GM23338 (cell line): ENCODE measurements at regions not wholly inside any gene's neighbourhood (a gene's known extent, or its start where the extent isn't known, plus 50 kb on each side); places are given as distances from the start of the nearest gene placed in this dataset.

Experiments
- ATAC-seq: fragments of 200-7000 bp; cut with Tn5 transposase; 3 replicates; pipeline ENCODE4 v1.9.1; 2020
- DNase-seq: peaks from one replicate; pipeline ENCODE4 v3.0.0-alpha.2; 2015; ENCODE audit warnings: low spot score
- H2AFZ ChIP-seq: fragments of 200-600 bp; sonication (generic); 2 replicates; pipeline ENCODE4 v1.8.0; 2016; ENCODE audit warnings: antibody characterized with exemption, mild to moderate bottlenecking, moderate library complexity
- H3F3A ChIP-seq: fragments of 200-600 bp; sonication (generic); replicated peaks from 2 replicates; pipeline ENCODE4 v1.8.0; 2017; ENCODE audit warnings: antibody characterized with exemption, mixed run types, low read depth
- H3K27ac ChIP-seq: fragments of 200-600 bp; sonication (generic); 2 replicates; pipeline ENCODE4 v1.6.1; 2016; ENCODE audit warnings: low read depth
- H3K27me3 ChIP-seq: fragments of 200-600 bp; sonication (generic); 2 replicates; pipeline ENCODE4 v1.8.0; 2016; ENCODE audit warnings: mild to moderate bottlenecking, mixed run types, moderate library complexity; ENCODE audit not compliant: insufficient read depth
- H3K36me3 ChIP-seq: fragments of 200-600 bp; sonication (generic); 2 replicates; pipeline ENCODE4 v1.8.0; 2016; ENCODE audit warnings: mild to moderate bottlenecking; ENCODE audit not compliant: insufficient read depth
- H3K4me1 ChIP-seq: fragments of 200-600 bp; sonication (generic); 2 replicates; pipeline ENCODE4 v1.8.0; 2016; ENCODE audit warnings: mild to moderate bottlenecking, moderate library complexity; ENCODE audit not compliant: insufficient read depth
- H3K4me2 ChIP-seq: fragments of 200-600 bp; sonication (generic); 2 replicates; pipeline ENCODE4 v1.7.1; 2017; ENCODE audit warnings: mixed run types
- H3K4me3 ChIP-seq: fragments of 200-600 bp; sonication (generic); 2 replicates; pipeline ENCODE4 v1.6.1; 2016; ENCODE audit warnings: mixed run types
- H3K79me2 ChIP-seq: fragments of 200-600 bp; sonication (generic); replicated peaks from 2 replicates; pipeline ENCODE4 v1.8.0; 2017; ENCODE audit warnings: mild to moderate bottlenecking; ENCODE audit not compliant: insufficient read depth
- H3K9me2 ChIP-seq: fragments of 200-600 bp; sonication (generic); 2 replicates; pipeline ENCODE4 v1.8.0; 2017; ENCODE audit not compliant: insufficient read depth
- H4K20me1 ChIP-seq: fragments of 200-600 bp; sonication (generic); replicated peaks from 2 replicates; pipeline ENCODE4 v1.8.0; 2017; ENCODE audit warnings: mild to moderate bottlenecking; ENCODE audit not compliant: insufficient read depth
- H3K27ac Mint-ChIP-seq: 2 replicates; pipeline ENCODE4 v1.8.0; 2020; ENCODE audit warnings: inconsistent platforms, mild to moderate bottlenecking, moderate library complexity, mixed read lengths
- H3K27me3 Mint-ChIP-seq: 3 replicates; pipeline ENCODE4 v1.8.0; 2022; ENCODE audit warnings: low read depth, mild to moderate bottlenecking, moderate library complexity, mixed read lengths, inconsistent platforms; ENCODE audit not compliant: insufficient read depth, poor library complexity
- H3K36me3 Mint-ChIP-seq: 3 replicates; pipeline ENCODE4 v1.8.0; 2021; ENCODE audit warnings: low read depth, mild to moderate bottlenecking, inconsistent platforms, moderate library complexity, mixed read lengths
- H3K4me1 Mint-ChIP-seq: 3 replicates; pipeline ENCODE4 v1.8.0; 2020; ENCODE audit warnings: mild to moderate bottlenecking, inconsistent platforms, mixed read lengths
- H3K4me3 Mint-ChIP-seq: 3 replicates; pipeline ENCODE4 v1.8.0; 2021; ENCODE audit warnings: moderate library complexity, mild to moderate bottlenecking, inconsistent platforms, mixed read lengths
- H3K9me3 Mint-ChIP-seq: 3 replicates; pipeline ENCODE4 v1.8.0; 2020; ENCODE audit warnings: moderate library complexity, mild to moderate bottlenecking, inconsistent platforms, mixed read lengths
- CTCF ChIP-seq, 2 experiments: fragments of 200-600 bp in 1 of 2; sonication (generic) in 1 of 2; conservative IDR thresholded peaks; 2 replicates each; pipeline versions ENCODE4 v1.5.1 to v1.6.1; 2016 to 2017; ENCODE audit warnings: antibody characterized with exemption in 2 of 2, low read depth in 2 of 2, mild to moderate bottlenecking in 2 of 2, moderate library complexity in 1 of 2
- ETS1 ChIP-seq: IDR thresholded peaks from 2 replicates; pipeline ENCODE4 v1.6.1; 2016; ENCODE audit warnings: antibody characterized with exemption
- EZH2 ChIP-seq: fragments of 200-600 bp; sonication (generic); IDR thresholded peaks from one replicate; pipeline ENCODE4 v1.8.0; 2017; ENCODE audit warnings: antibody characterized with exemption, mild to moderate bottlenecking, low read depth; ENCODE audit not compliant: unreplicated experiment
- EZH2phosphoT487 ChIP-seq: fragments of 200-600 bp; sonication (generic); IDR thresholded peaks from one replicate; pipeline ENCODE4 v1.8.1; 2018; ENCODE audit warnings: antibody characterized with exemption; ENCODE audit not compliant: unreplicated experiment
- JUNB ChIP-seq: IDR thresholded peaks from one replicate; pipeline ENCODE4 v1.6.1; 2016; ENCODE audit warnings: antibody characterized with exemption; ENCODE audit not compliant: unreplicated experiment
- NANOG ChIP-seq: IDR thresholded peaks from 2 replicates; pipeline ENCODE4 v1.6.1; 2016; ENCODE audit warnings: antibody characterized with exemption, borderline replicate concordance
- POLR2AphosphoS5 ChIP-seq: IDR thresholded peaks from 2 replicates; pipeline ENCODE4 v1.6.1; 2016; ENCODE audit warnings: antibody characterized with exemption, low read depth
- REST ChIP-seq: IDR thresholded peaks from one replicate; pipeline ENCODE4 v1.6.1; 2018; ENCODE audit warnings: antibody characterized with exemption; ENCODE audit not compliant: unreplicated experiment
- ZNF114 ChIP-seq: fragments of 250-450 bp; sonication (Bioruptor Pico); IDR thresholded peaks from 2 replicates; pipeline ENCODE4 v1.5.0; 2020; ENCODE audit warnings: mild to moderate bottlenecking, moderate library complexity
- ZNF331 ChIP-seq: fragments of 250-450 bp; sonication (Bioruptor Pico); IDR thresholded peaks from 2 replicates; pipeline ENCODE4 v1.5.0; 2020; ENCODE audit warnings: low read depth, mild to moderate bottlenecking, moderate library complexity

- TF ChIP-seq ZNF114 (CRISPR knock-in tag), result no peak
- TF ChIP-seq NANOG, result no peak
These were observed 101.0 kb upstream of the AGR3 start (continued) for GRCh38 chr7:16982640-16983350.

GRCh38 chr7:16984375-16984774, 102.6 kb upstream of the AGR3 start:
- Histone ChIP-seq H3K4me3 (no peak overlapping the region), H3K9me2 (no peaks in the 10 kb centered on the region), H3K4me1 (no peaks in the 10 kb centered on the region), H3K4me2 (no peak overlapping the region), H3K27ac (no peak overlapping the region), H3K36me3 (no peaks in the 10 kb centered on the region), H3K79me2 (no peaks in the 10 kb centered on the region), H3K27me3 (no peaks in the 10 kb centered on the region), H4K20me1 (no peaks in the 10 kb centered on the region), H3F3A (no peaks in the 10 kb centered on the region), H2AFZ (no peak overlapping the region)
- no peaks in the 10 kb centered on the region for H3K36me3 Mint-ChIP-seq
- H3K4me3 Mint-ChIP-seq, result no peak overlapping the region
- H3K4me1 Mint-ChIP-seq, result peaks cover 2% of the 10 kb centered on the region; the same call in 1 of the 3 replicates
- H3K9me3 Mint-ChIP-seq, result no peaks in the 10 kb centered on the region
- no peaks in the 10 kb centered on the region for H3K27me3 Mint-ChIP-seq
- no peak for DNase-seq
- TF ChIP-seq JUNB (no peak), CTCF (conservative IDR thresholded peaks at IDR 0.05; ENCODE audit: low read depth in 2 of 2) (no peak), ETS1 (no peak), ZNF331 (CRISPR knock-in tag) (no peak), POLR2AphosphoS5 (no peak), REST (no peak), EZH2phosphoT487 (no peak), ZNF114 (CRISPR knock-in tag) (no peak), EZH2 (no peak)
- H3K27ac Mint-ChIP-seq, result no peak overlapping the region
- no peak for ATAC-seq
